GM18520 (cell line): ENCODE measurements at regions not wholly inside any gene's neighbourhood (a gene's known extent, or its start where the extent isn't known, plus 50 kb on each side); places are given as distances from the start of the nearest gene placed in this dataset.
A peak's percentile ranks its signal among the peaks of the same experiment; 100 is the strongest.

Experiments
- ATAC-seq: cut with Tn5 transposase; IDR thresholded peaks from one replicate; pipeline ENCODE4 v1.9.1; 2021; ENCODE audit not compliant: unreplicated experiment

GRCh38 chr3:7897655-7898054 is 604.0 kb upstream of the LMCD1 start:
- no peak for ATAC-seq

GRCh38 chr3:7913283-7913682 is 588.3 kb upstream of the LMCD1 start:
- ATAC-seq, result no peak

- no peak for ATAC-seq
Measured at GRCh38 chr3:7915356-7915755, 586.3 kb upstream of the LMCD1 start.

- no peak for ATAC-seq
Measured at GRCh38 chr3:7917443-7918151, 584.0 kb upstream of the LMCD1 start.

- no peak for ATAC-seq
Measured at GRCh38 chr3:7920211-7920610, 581.4 kb upstream of the LMCD1 start.

- ATAC-seq, result no peak
Measured at GRCh38 chr3:7924228-7924627, 577.4 kb upstream of the LMCD1 start.

GRCh38 chr3:7927015-7927414 is 574.6 kb upstream of the LMCD1 start:
- no peak for ATAC-seq

- no peak for ATAC-seq
Measured at GRCh38 chr3:7927864-7928263, 573.8 kb upstream of the LMCD1 start.

GRCh38 chr3:7929319-7929889 is 572.2 kb upstream of the LMCD1 start:
- ATAC-seq, result no peak

- ATAC-seq, result no peak
Measured at GRCh38 chr3:7934362-7934761, 567.3 kb upstream of the LMCD1 start.

GRCh38 chr3:7947930-7948329 is 553.7 kb upstream of the LMCD1 start:
- no peak for ATAC-seq

- ATAC-seq, result no peak
Measured at GRCh38 chr3:7950890-7951289, 550.7 kb upstream of the LMCD1 start.

- ATAC-seq, result no peak
Measured at GRCh38 chr3:7953449-7954014, 548.1 kb upstream of the LMCD1 start.

GRCh38 chr3:7957024-7957423 is 544.6 kb upstream of the LMCD1 start:
- no peak for ATAC-seq

GRCh38 chr3:7959094-7959493 is 542.5 kb upstream of the LMCD1 start:
- no peak for ATAC-seq

- ATAC-seq, result no peak
Measured at GRCh38 chr3:7960601-7961000, 541.0 kb upstream of the LMCD1 start.

- ATAC-seq, result no peak
Measured at GRCh38 chr3:7962301-7962700, 539.3 kb upstream of the LMCD1 start.

GRCh38 chr3:7964899-7965298 is 536.7 kb upstream of the LMCD1 start:
- ATAC-seq, result no peak

- no peak for ATAC-seq
Measured at GRCh38 chr3:7973006-7973405, 528.6 kb upstream of the LMCD1 start.

- peak; percentile 44 for ATAC-seq
Measured at GRCh38 chr3:7977245-7978086, 524.2 kb upstream of the LMCD1 start.

- peak; percentile 30 for ATAC-seq
Measured at GRCh38 chr3:7978087-7978422, 523.6 kb upstream of the LMCD1 start.

GRCh38 chr3:7982126-7982525 is 519.5 kb upstream of the LMCD1 start:
- ATAC-seq, result no peak
